CD4-positive, alpha-beta T cell treated with Interleukin-1 beta for 1 hour (primary cell): ENCODE measurements at regions not wholly inside any gene's neighbourhood (a gene's known extent, or its start where the extent isn't known, plus 50 kb on each side); places are given as distances from the start of the nearest gene placed in this dataset.

Experiments
- DNase-seq, 2 donors: peaks; one replicate each; pipeline ENCODE4 v3.0.0-alpha.2; 2020 to 2022

- DNase-seq: no peak
Measured at GRCh38 chr9:135326141-135326540, 153.4 kb upstream of the PPP1R26 start.

GRCh38 chr9:135326633-135327152 lies 152.9 kb upstream of the PPP1R26 start:
- DNase-seq: no peak

GRCh38 chr9:135328485-135329417 lies 150.8 kb upstream of the PPP1R26 start:
- DNase-seq: no peak

- DNase-seq: no peak
Measured at GRCh38 chr9:135329571-135330306, 149.8 kb upstream of the PPP1R26 start.

- no peak for DNase-seq
Measured at GRCh38 chr9:135330307-135330631, 149.3 kb upstream of the PPP1R26 start.

- DNase-seq: no peak
Measured at GRCh38 chr9:135330685-135331590, 148.6 kb upstream of the PPP1R26 start.

GRCh38 chr9:135332516-135332915 lies 147.1 kb upstream of the PPP1R26 start:
- DNase-seq: no peak

- no peak for DNase-seq
Measured at GRCh38 chr9:135332979-135333748, 146.4 kb upstream of the PPP1R26 start.

GRCh38 chr9:135334953-135335460 lies 144.6 kb upstream of the PPP1R26 start:
- DNase-seq: no peak

- DNase-seq: no peak
Measured at GRCh38 chr9:135335691-135336181, 143.8 kb upstream of the PPP1R26 start.

- DNase-seq: no peak
Measured at GRCh38 chr9:135336722-135337527, 142.7 kb upstream of the PPP1R26 start.

- DNase-seq: no peak
Measured at GRCh38 chr9:135338546-135338945, 141.0 kb upstream of the PPP1R26 start.

GRCh38 chr9:135339378-135339973 lies 140.1 kb upstream of the PPP1R26 start:
- DNase-seq: no peak

GRCh38 chr9:135340143-135340655 lies 139.4 kb upstream of the PPP1R26 start:
- no peak for DNase-seq

GRCh38 chr9:135340726-135341475 lies 138.7 kb upstream of the PPP1R26 start:
- DNase-seq: no peak

- DNase-seq: no peak
Measured at GRCh38 chr9:135341612-135342169, 137.9 kb upstream of the PPP1R26 start.

GRCh38 chr9:135342206-135343130 lies 137.1 kb upstream of the PPP1R26 start:
- DNase-seq: no peak

- DNase-seq: no peak
Measured at GRCh38 chr9:135343136-135343535, 136.4 kb upstream of the PPP1R26 start.
